Heart right ventricle (tissue), 16 donors: ENCODE measurements at regions not wholly inside any gene's neighbourhood (a gene's known extent, or its start where the extent isn't known, plus 50 kb on each side); places are given as distances from the start of the nearest gene placed in this dataset.

Experiments used
- ATAC-seq, 8 donors: fragments of 200-7000 bp; cut with Tn5 transposase; one replicate each; pipeline ENCODE4 v1.9.1; 2020; ENCODE audit warnings: mild to moderate bottlenecking in 8 of 8, moderate library complexity in 8 of 8, moderate number of reproducible peaks in 1 of 8
- DNase-seq, 2 donors: peaks; one replicate each; pipeline ENCODE4 v3.0.0-alpha.2; 2020
- H3K27ac ChIP-seq, 10 donors: fragments of 200-600 bp; sonication (generic) in 2 of 10; one replicate each; pipeline versions ENCODE4 v1.5.0 to v1.8.0; 2020 to 2022; ENCODE audit warnings: mild to moderate bottlenecking in 3 of 10
- H3K27me3 ChIP-seq, 7 donors: fragments of 200-600 bp; one replicate each; pipeline ENCODE4 v1.8.0; 2021 to 2022; ENCODE audit warnings: mild to moderate bottlenecking in 2 of 7
- H3K36me3 ChIP-seq, 9 donors: fragments of 200-600 bp; sonication (generic) in 1 of 9; one replicate each; pipeline versions ENCODE4 v1.5.0 to v1.8.0; 2020 to 2022; ENCODE audit warnings: mild to moderate bottlenecking in 2 of 9
- H3K4me1 ChIP-seq, 9 donors: fragments of 200-600 bp; sonication (generic) in 1 of 9; one replicate each; pipeline versions ENCODE4 v1.5.0 to v1.8.0; 2020 to 2022; ENCODE audit warnings: mild to moderate bottlenecking in 4 of 9
- H3K4me3 ChIP-seq, 10 donors: fragments of 200-600 bp; sonication (generic) in 2 of 10; one replicate each; pipeline versions ENCODE4 v1.5.0 to v1.8.0; 2020 to 2022; ENCODE audit warnings: mild to moderate bottlenecking in 7 of 10, moderate library complexity in 2 of 10
- H3K9me3 ChIP-seq, 11 donors: fragments of 200-600 bp in 10 of 11; sonication (generic) in 2 of 11; one replicate each; pipeline versions ENCODE4 v1.5.0 to v1.8.0; 2013 to 2022; ENCODE audit warnings: mild to moderate bottlenecking in 2 of 11, control low read depth in 1 of 11, moderate library complexity in 1 of 11
- CTCF ChIP-seq, 9 donors: fragments of 200-600 bp; sonication (generic) in 2 of 9; IDR thresholded peaks; one replicate each; pipeline versions ENCODE4 v1.5.0 to v1.8.0; 2021 to 2022; ENCODE audit warnings: antibody characterized with exemption in 9 of 9, mild to moderate bottlenecking in 5 of 9, moderate library complexity in 1 of 9
- WGBS, 2 donors: extraction: QIAGEN DNeasy Blood & Tissue Kit; methylation state at CpG; one replicate each; pipeline ENCODE4 v1.1.7; 2013; ENCODE audit warnings: inconsistent platforms in 1 of 2; 5-methylcytosine and 5-hydroxymethylcytosine counted together
- intact Hi-C, 10 donors: fragments of 100-400 bp; cut with DNase I; formaldehyde crosslinking; loops; one replicate each; pipeline versions ENCODE4 v1.11.1 to v1.14.2; 2022
- donor health status: Arrhythmogenic right ventricular cardiomyopathy.
- donor health status: ischemic (EF 13 %, LVEDD 7.1; RV severe dilation, severe dysfunction).
- donor health status: healthy with polysubstance abuse.
- donor health status: DM: no; HTN: yes; CAD: no.
- donor health status: DM: no; HTN: no; CAD: no.
- donor health status: ischemic (EF 25% LVEDD 6.9; RV normal size, moderate dysfunction).
- donor health status: ischemic (EF 25% LVEDD 5.7; RV mildly dilated, moderate dysfunction).
- donor health status: healthy.
- donor health status: DM: yes; HTN: yes; CAD: no.
- donor health status: Ischemic cardiomyopathy.
- donor health status: ischemic (EF 35%, LVEDD 5.7; RV mildly dilated, moderate dysfunction).
- donor health status: nonischemic (EF 11% LVEDD 7.7; RV severe dilation, severe dysfunction).
- donor health status: DM: yes; HTN: yes; CAD: no.
- donor health status: PGD.
- donor health status: ischemic (EF 29% LVEDD 5.4; RV normal size, mild dysfunction).
- donor health status: nonischemic (EF 23%, LVEDD 6.1; RV moderate dilation, normal function).

- no peaks in the 10 kb centered on the region for H3K36me3 ChIP-seq
- H3K9me3 ChIP-seq, result no peaks in the 10 kb centered on the region
- H3K4me1 ChIP-seq, result peaks cover 0 to 26% (median 6%) of the 10 kb centered on the region in 9 donors
- no peak for DNase-seq
- no peak for ATAC-seq
- H3K4me3 ChIP-seq, result no peak overlapping the region
- intact Hi-C loops, result no loop called here
- 66 to 70% methylated on average over 10 of the region's 10 CpGs for WGBS, 2 donors
- peak overlapping the region in 1 of 10 donors; percentile 26 for H3K27ac ChIP-seq
- H3K27me3 ChIP-seq, result no peaks in the 10 kb centered on the region
- TF ChIP-seq CTCF (IDR thresholded peaks at IDR 0.05), result no peak
Observed at GRCh38 chr18:22300665-22301636, 116.8 kb downstream of the CTAGE1 start.

- Histone ChIP-seq H3K4me1 (peaks cover 0 to 19% (median 2%) of the 10 kb centered on the region in 9 donors), H3K4me3 (no peak overlapping the region), H3K27me3 (no peaks in the 10 kb centered on the region), H3K36me3 (no peaks in the 10 kb centered on the region), H3K27ac (no peak overlapping the region), H3K9me3 (no peaks in the 10 kb centered on the region)
- intact Hi-C loops, result no loop called here
- no peak for TF ChIP-seq CTCF (IDR thresholded peaks at IDR 0.05)
- WGBS, 2 donors, result 97 to 99% methylated on average over 3 of the region's 3 CpGs
- ATAC-seq (no peak), DNase-seq (no peak)
Observed at GRCh38 chr18:22297008-22297407, 120.7 kb downstream of the CTAGE1 start.

- Histone ChIP-seq H3K36me3 (no peaks in the 10 kb centered on the region), H3K27ac (no peak overlapping the region), H3K9me3 (no peaks in the 10 kb centered on the region), H3K4me3 (no peak overlapping the region), H3K27me3 (no peaks in the 10 kb centered on the region), H3K4me1 (peaks cover 0 to 13% (median 0%) of the 10 kb centered on the region in 9 donors)
- no peak for DNase-seq
- no peak for TF ChIP-seq CTCF (IDR thresholded peaks at IDR 0.05)
- intact Hi-C loops, result no loop called here
- 68 to 82% methylated on average over 3 of the region's 3 CpGs for WGBS, 2 donors
- no peak for ATAC-seq
Observed at GRCh38 chr18:22296304-22296703, 121.4 kb downstream of the CTAGE1 start.

GRCh38 chr18:22293417-22293816 lies 124.0 kb downstream of the GATA6 start:
- Histone ChIP-seq H3K9me3 (peaks cover 0 to 18% (median under 1%) of the 10 kb centered on the region in 11 donors), H3K4me1 (peaks cover 0 to 7% (median 0%) of the 10 kb centered on the region in 9 donors), H3K36me3 (no peaks in the 10 kb centered on the region), H3K27me3 (no peaks in the 10 kb centered on the region), H3K27ac (no peak overlapping the region), H3K4me3 (no peak overlapping the region)
- 52 to 56% methylated on average over 1 of the region's 1 CpG for WGBS, 2 donors
- ATAC-seq (peak in 1 of 8 donors; percentile 15), DNase-seq (no peak)
- intact Hi-C loops, result no loop called here
- no peak for TF ChIP-seq CTCF (IDR thresholded peaks at IDR 0.05)
